HepG2 (cell line): ENCODE measurements at regions not wholly inside any gene's neighbourhood (a gene's known extent, or its start where the extent isn't known, plus 50 kb on each side); places are given as distances from the start of the nearest gene placed in this dataset.

Experiments used
- ATAC-seq: fragments of 200-7000 bp; cut with Tn5 transposase; 3 replicates; pipeline ENCODE4 v1.9.1; 2020; ENCODE audit warnings: mild to moderate bottlenecking, moderate library complexity
- BruUV-seq: library from RNA; stranded (reverse); fragments of 400-500 nt; replicated peaks from 2 replicates; lab custom pipeline; 2021; lab: Mats Ljungman, UMichigan
- CTCF ChIA-PET: fragments of 300-600 bp; formaldehyde crosslinking; extraction: SDS; loops from one replicate; lab custom pipeline; 2021; ENCODE audit warnings: low total read pairs, inconsistent platforms, low intra/inter-chr PET ratio; lab: Yijun Ruan, JAX
- POLR2A ChIA-PET: fragments of 350-600 bp; sonication (Branson Sonifier 250); formaldehyde crosslinking; loops from one replicate; lab custom pipeline; 2020; ENCODE audit warnings: antibody characterized with exemption, inconsistent platforms; lab: Yijun Ruan, JAX
- DNase-seq: peaks from one replicate; pipeline ENCODE4 v3.0.0-alpha.2; 2015; ENCODE audit warnings: low spot score
- FAIRE-seq: peaks from 3 replicates; lab custom pipeline; 2011; peaks lifted over from hg19 to GRCh38; lab: Jason Lieb, UNC
- H2AFZ ChIP-seq: one replicate; pipeline ENCODE4 v1.6.1; 2011; ENCODE audit warnings: low read length, inconsistent platforms
- H3K27ac ChIP-seq: fragments of 300-600 bp; 3 replicates; pipeline ENCODE4 v1.8.0; 2011; ENCODE audit warnings: mixed run types, mild to moderate bottlenecking, mixed read lengths, low read length, inconsistent platforms; ENCODE audit not compliant: insufficient read depth; ENCODE audit errors: extremely low read length
- H3K27me3 ChIP-seq, 2 experiments: fragments of 200-600 bp in 1 of 2; 2 replicates in 1 of 2; 3 replicates in 1 of 2; pipeline versions ENCODE4 v1.6.0 to v1.8.0; 2011; ENCODE audit warnings: low read length in 2 of 2, mild to moderate bottlenecking in 2 of 2, moderate library complexity in 2 of 2, inconsistent platforms in 1 of 2; ENCODE audit not compliant: insufficient read depth in 2 of 2, control insufficient read depth in 1 of 2
- H3K36me3 ChIP-seq, 2 experiments: fragments of 200-600 bp in 1 of 2; replicated peaks in 1 of 2; 2 replicates in 1 of 2; 3 replicates in 1 of 2; pipeline versions ENCODE4 v1.5.1 to v1.8.0; 2011; ENCODE audit warnings: low read length in 2 of 2, inconsistent platforms in 1 of 2; ENCODE audit not compliant: insufficient read depth in 2 of 2, control insufficient read depth in 1 of 2
- H3K4me1 ChIP-seq: 2 replicates; pipeline ENCODE4 v1.5.1; 2012; ENCODE audit warnings: low read length, inconsistent platforms; ENCODE audit not compliant: insufficient read depth
- H3K4me2 ChIP-seq: 2 replicates; pipeline ENCODE4 v1.6.0; 2011; ENCODE audit warnings: low read depth, low read length, inconsistent platforms
- H3K4me3 ChIP-seq, 3 experiments: fragments of 200-600 bp in 1 of 3; sonication (generic), shearing (Covaris generic) in 1 of 3; replicated peaks in 1 of 3; 2 replicates each; pipeline ENCODE4 v1.5.1; 2011 to 2016; ENCODE audit warnings: low read length in 3 of 3, inconsistent platforms in 2 of 3, low read depth in 2 of 3, mild to moderate bottlenecking in 2 of 3, control low read depth in 1 of 3, mixed read lengths in 1 of 3; ENCODE audit not compliant: insufficient read depth in 1 of 3
- H3K79me2 ChIP-seq: one replicate; pipeline ENCODE4 v1.6.1; 2011; ENCODE audit warnings: low read length, inconsistent platforms; ENCODE audit not compliant: insufficient read depth
- H3K9ac ChIP-seq: 2 replicates; pipeline ENCODE4 v1.6.0; 2011; ENCODE audit warnings: mild to moderate bottlenecking, low read depth, low read length, inconsistent platforms; ENCODE audit not compliant: insufficient read depth
- H3K9me3 ChIP-seq: 2 replicates; pipeline ENCODE4 v1.5.1; 2012; ENCODE audit warnings: mild to moderate bottlenecking, low read length
- H4K20me1 ChIP-seq: 2 replicates; pipeline ENCODE4 v1.6.0; 2011; ENCODE audit warnings: inconsistent platforms, mild to moderate bottlenecking, low read length, moderate library complexity; ENCODE audit not compliant: insufficient read depth
- AKNA ChIP-seq: sonication (generic); formaldehyde crosslinking; IDR thresholded peaks from 2 replicates; pipeline ENCODE4 v1.4.0; 2020; ENCODE audit warnings: missing genetic modification reagents, borderline replicate concordance
- ATF3 ChIP-seq: sonication (generic); formaldehyde crosslinking; IDR thresholded peaks from 2 replicates; pipeline ENCODE4 v1.4.0; 2020; ENCODE audit warnings: missing genetic modification reagents
- DPF2 ChIP-seq: sonication (generic); formaldehyde crosslinking; IDR thresholded peaks from 2 replicates; pipeline ENCODE4 v1.4.0; 2020; ENCODE audit warnings: mild to moderate bottlenecking, low read depth, missing genetic modification reagents, borderline replicate concordance
- HNRNPUL1 ChIP-seq: fragments of 200-400 bp; formaldehyde crosslinking; IDR thresholded peaks from 2 replicates; pipeline ENCODE4 v1.6.1; 2017; ENCODE audit warnings: low read depth, mild to moderate bottlenecking, low read length, moderate library complexity
- IRF2 ChIP-seq: IDR thresholded peaks from 2 replicates; pipeline ENCODE4 v1.6.1; 2018; ENCODE audit warnings: missing genetic modification reagents, missing compliant biosample characterization
- KAT2B ChIP-seq: fragments of 150-350 bp; IDR thresholded peaks from 2 replicates; pipeline ENCODE4 v1.6.1; 2014; ENCODE audit warnings: low read depth, low read length, borderline replicate concordance
- MAFG ChIP-seq: sonication (generic); formaldehyde crosslinking; IDR thresholded peaks from 2 replicates; pipeline ENCODE4 v1.5.1; 2020; ENCODE audit warnings: mild to moderate bottlenecking, missing genetic modification reagents
- NR0B2 ChIP-seq: sonication (generic); formaldehyde crosslinking; IDR thresholded peaks from 2 replicates; pipeline ENCODE4 v1.4.0; 2020; ENCODE audit warnings: mild to moderate bottlenecking, missing genetic modification reagents
- SMARCC2 ChIP-seq: fragments of 450-650 bp; IDR thresholded peaks from 2 replicates; pipeline ENCODE4 v1.6.1; 2017; ENCODE audit warnings: antibody characterized with exemption, mild to moderate bottlenecking
- SP2 ChIP-seq: sonication (generic); formaldehyde crosslinking; IDR thresholded peaks from 2 replicates; pipeline ENCODE4 v1.5.1; 2020; ENCODE audit warnings: mild to moderate bottlenecking, missing genetic modification reagents
- SP4 ChIP-seq: sonication (generic); formaldehyde crosslinking; IDR thresholded peaks from 2 replicates; pipeline ENCODE4 v1.8.1; 2023; ENCODE audit warnings: mild to moderate bottlenecking, missing genetic modification reagents
- ZFP36 ChIP-seq: fragments of 150-350 bp; IDR thresholded peaks from 2 replicates; pipeline ENCODE4 v1.6.1; 2018; ENCODE audit warnings: borderline replicate concordance, low read length, low read depth; ENCODE audit not compliant: partially characterized antibody
- ZNF12 ChIP-seq: sonication (generic); formaldehyde crosslinking; IDR thresholded peaks from 2 replicates; pipeline ENCODE4 v1.5.0; 2020; ENCODE audit warnings: missing genetic modification reagents
- ZNF570 ChIP-seq: sonication (generic); formaldehyde crosslinking; IDR thresholded peaks from 2 replicates; pipeline ENCODE4 v1.4.0; 2020; ENCODE audit warnings: mild to moderate bottlenecking, missing genetic modification reagents, borderline replicate concordance
- ZNF589 ChIP-seq: sonication (generic); formaldehyde crosslinking; conservative IDR thresholded peaks from 2 replicates; pipeline ENCODE4 v1.8.0; 2022; ENCODE audit warnings: mild to moderate bottlenecking, moderate library complexity, missing genetic modification reagents
- ZNF839 ChIP-seq: sonication (generic); formaldehyde crosslinking; IDR thresholded peaks from 2 replicates; pipeline ENCODE4 v1.4.0; 2020; ENCODE audit warnings: missing genetic modification reagents, mild to moderate bottlenecking, borderline replicate concordance
- ZSCAN25 ChIP-seq: sonication (generic); formaldehyde crosslinking; IDR thresholded peaks from 2 replicates; pipeline ENCODE4 v1.8.0; 2022; ENCODE audit warnings: mild to moderate bottlenecking, missing genetic modification reagents
- WGBS: methylation state at CpG from one replicate; pipeline ENCODE4 v1.1.6; 2017; ENCODE audit warnings: low lambda C conversion rate; 5-methylcytosine and 5-hydroxymethylcytosine counted together
- in situ Hi-C: cut with HindIII; loops from 2 replicates; pipeline ENCODE4 v1.10.0; 2017; ENCODE audit warnings: low pct_unique_long_range_greater_than_20kb; ENCODE audit not compliant: extremely low pct_ligation_motif_present
- intact Hi-C: fragments of 100-400 bp; cut with micrococcal nuclease; formaldehyde crosslinking; loops from one replicate; pipeline ENCODE4 v1.10.0; 2022; ENCODE audit not compliant: unreplicated experiment

GRCh38 chr6:143586557-143586956 lies 75.0 kb upstream of the FUCA2 start (continued):
- TF ChIP-seq AKNA (no peak), ZSCAN25 (CRISPR knock-in tag) (no peak), HNRNPUL1 (no peak), ZNF12 (CRISPR knock-in tag) (no peak), DPF2 (CRISPR knock-in tag) (no peak), ZNF570 (CRISPR knock-in tag) (no peak), MAFG (CRISPR knock-in tag) (no peak), ATF3 (no peak)

- no peaks in the 10 kb centered on the region for H4K20me1 ChIP-seq
- no peaks in the 10 kb centered on the region for H3K9me3 ChIP-seq
- H3K27ac ChIP-seq = no peak overlapping the region
- FAIRE-seq = no peak
- ATAC-seq = no peak
- BruUV-seq = no TSS peak
- no peak overlapping the region for H3K9ac ChIP-seq
- no peak overlapping the region for H2AFZ ChIP-seq
- DNase-seq = no peak
- intact Hi-C loops = no loop called here
- TF ChIP-seq NR0B2 (no peak), ZNF589 (no peak), SP4 (CRISPR knock-in tag) (no peak), KAT2B (no peak), SMARCC2 (no peak), ZNF839 (CRISPR knock-in tag) (no peak), SP2 (no peak), IRF2 (CRISPR knock-in tag) (no peak), ZFP36 (no peak)
- TF ChIP-seq, all 625 proteins: peak for 0
- Histone ChIP-seq H3K79me2 (no peaks in the 10 kb centered on the region), H3K36me3 (no peaks in the 10 kb centered on the region), H3K27me3 (no peaks in the 10 kb centered on the region), H3K4me2 (no peak overlapping the region), H3K4me3 (no peak overlapping the region), H3K4me1 (peaks cover 8% of the 10 kb centered on the region; the same call in 1 of the 2 replicates)
- in situ Hi-C loops = no loop called here
- CTCF ChIA-PET = no interaction called here
- POLR2A ChIA-PET = no interaction called here
- WGBS = 88% methylated on average over 4 of the region's 4 CpGs
Measured at GRCh38 chr6:143585716-143586115, 74.2 kb upstream of the FUCA2 start.
